Gastroesophageal sphincter (tissue), 4 donors: ENCODE measurements at regions not wholly inside any gene's neighbourhood (a gene's known extent, or its start where the extent isn't known, plus 50 kb on each side); places are given as distances from the start of the nearest gene placed in this dataset.

Source experiments
- ATAC-seq: fragments of 150-250 bp; one replicate; pipeline ENCODE4 v1.9.1; 2016; ENCODE audit warnings: mild to moderate bottlenecking, moderate library complexity
- H3K27ac ChIP-seq, 4 donors: fragments of 200-600 bp; sonication (generic) in 3 of 4; 1 replicate in 3 of 4; 2 replicates in 1 of 4; pipeline ENCODE4 v1.5.1; 2016 to 2019
- H3K27me3 ChIP-seq: fragments of 200-600 bp; sonication (generic); one replicate; pipeline ENCODE4 v1.5.1; 2019
- H3K36me3 ChIP-seq, 2 donors: fragments of 200-600 bp; sonication (generic); one replicate each; pipeline ENCODE4 v1.5.1; 2019; ENCODE audit warnings: control low read depth in 1 of 2
- H3K4me1 ChIP-seq, 3 donors: fragments of 200-600 bp; sonication (generic); 1 replicate in 2 of 3; 2 replicates in 1 of 3; pipeline ENCODE4 v1.5.1; 2016 to 2019; ENCODE audit warnings: control low read depth in 2 of 3
- H3K4me3 ChIP-seq, 2 donors: fragments of 200-600 bp; sonication (generic); one replicate each; pipeline ENCODE4 v1.5.1; 2019; ENCODE audit warnings: mild to moderate bottlenecking in 1 of 2, moderate library complexity in 1 of 2
- H3K9me3 ChIP-seq, 3 donors: fragments of 200-600 bp; sonication (generic); one replicate each; pipeline ENCODE4 v1.5.1; 2017 to 2019; ENCODE audit warnings: control low read depth in 2 of 3
- CTCF ChIP-seq, 4 experiments: fragments of 200-600 bp in 2 of 4; fragments of 450-650 bp in 2 of 4; sonication (generic) in 1 of 4; IDR thresholded peaks; one replicate each; pipeline ENCODE4 v1.5.1; 2017 to 2019; ENCODE audit warnings: antibody characterized with exemption in 4 of 4, mild to moderate bottlenecking in 2 of 4, moderate library complexity in 2 of 4
- EP300 ChIP-seq: sonication (generic); formaldehyde crosslinking; IDR thresholded peaks from one replicate; pipeline ENCODE4 v1.6.1; 2017; ENCODE audit warnings: antibody characterized with exemption, mild to moderate bottlenecking
- POLR2A ChIP-seq, 2 donors: fragments of 450-650 bp; IDR thresholded peaks; one replicate each; pipeline ENCODE4 v1.6.1; 2017; ENCODE audit warnings: antibody characterized with exemption in 2 of 2, mild to moderate bottlenecking in 2 of 2, moderate library complexity in 1 of 2
- POLR2AphosphoS5 ChIP-seq: sonication (generic); formaldehyde crosslinking; IDR thresholded peaks from one replicate; pipeline ENCODE4 v1.6.1; 2017; ENCODE audit warnings: antibody characterized with exemption
- WGBS, 2 donors: methylation state at CpG; one replicate each; pipeline ENCODE4 v1.1.5; 2018; ENCODE audit warnings: low coverage in 1 of 2; 5-methylcytosine and 5-hydroxymethylcytosine counted together

- no peak for ATAC-seq
- WGBS, 2 donors: 85 to 100% methylated on average over 1 to 4 of the region's 6 CpGs
- Histone ChIP-seq H3K9me3 (peaks cover 0 to under 1% (median 0%) of the 10 kb centered on the region in 3 donors), H3K27ac (no peak overlapping the region), H3K4me3 (no peak overlapping the region), H3K36me3 (no peaks in the 10 kb centered on the region), H3K27me3 (no peaks in the 10 kb centered on the region), H3K4me1 (no peaks in the 10 kb centered on the region)
- TF ChIP-seq POLR2A (IDR thresholded peaks at IDR 0.05): no peak
- TF ChIP-seq POLR2AphosphoS5: no peak
- TF ChIP-seq CTCF (IDR thresholded peaks at IDR 0.05): no peak
These were observed 1631.2 kb downstream of the BRINP3 start for GRCh38 chr1:188846468-188846867.

GRCh38 chr1:188857526-188858087 is 1620.1 kb downstream of the BRINP3 start:
- WGBS, 2 donors: 90% methylated on average over 2 of the region's 31 CpGs; no CpG with 5 or more reads in 1 of the 2 donors
- peaks cover 0 to 13% (median 0%) of the 10 kb centered on the region in 3 donors for H3K9me3 ChIP-seq
- no peak for TF ChIP-seq POLR2A (IDR thresholded peaks at IDR 0.05)
- TF ChIP-seq POLR2AphosphoS5: no peak
- no peak for TF ChIP-seq CTCF (IDR thresholded peaks at IDR 0.05)
- TF ChIP-seq EP300: no peak
- ATAC-seq: no peak
- H3K36me3 ChIP-seq: no peaks in the 10 kb centered on the region
- no peak overlapping the region for H3K4me3 ChIP-seq
- H3K27me3 ChIP-seq: no peaks in the 10 kb centered on the region
- no peaks in the 10 kb centered on the region for H3K4me1 ChIP-seq
- no peak overlapping the region for H3K27ac ChIP-seq

GRCh38 chr1:188867614-188868013 is 1610.0 kb downstream of the BRINP3 start:
- Histone ChIP-seq H3K27me3 (no peaks in the 10 kb centered on the region), H3K36me3 (no peaks in the 10 kb centered on the region), H3K27ac (no peak overlapping the region), H3K9me3 (peaks cover 0 to 5% (median 0%) of the 10 kb centered on the region in 3 donors), H3K4me1 (no peaks in the 10 kb centered on the region), H3K4me3 (no peak overlapping the region)
- ATAC-seq: no peak
- TF ChIP-seq EP300 (no peak), POLR2A (IDR thresholded peaks at IDR 0.05) (no peak), CTCF (IDR thresholded peaks at IDR 0.05) (no peak), POLR2AphosphoS5 (no peak)

- WGBS, 2 donors: 56% methylated on average over 1 of the region's 1 CpG
These were observed 1606.5 kb downstream of the BRINP3 start for GRCh38 chr1:188871164-188871563.

More at GRCh38 chr1:188871164-188871563, 1606.5 kb downstream of the BRINP3 start:
- H3K36me3 ChIP-seq: no peaks in the 10 kb centered on the region
- no peak for TF ChIP-seq POLR2A (IDR thresholded peaks at IDR 0.05)
- no peak for TF ChIP-seq POLR2AphosphoS5
- no peak for TF ChIP-seq EP300
- no peak for TF ChIP-seq CTCF (IDR thresholded peaks at IDR 0.05)
- H3K4me1 ChIP-seq: no peaks in the 10 kb centered on the region
- H3K9me3 ChIP-seq: peaks cover 0 to 5% (median 0%) of the 10 kb centered on the region in 3 donors
- ATAC-seq: no peak
- H3K27me3 ChIP-seq: no peaks in the 10 kb centered on the region
- H3K4me3 ChIP-seq: no peak overlapping the region
- H3K27ac ChIP-seq: no peak overlapping the region
